ENCODE measurements at regions not wholly inside any gene's neighbourhood (a gene's known extent, or its start where the extent isn't known, plus 50 kb on each side); places are given as distances from the start of the nearest gene placed in this dataset.

GRCh38 chr6:68296126-68296525 lies 339.0 kb upstream of the ADGRB3 start:
- TF ChIP-seq SPI1 (IDR thresholded peaks at IDR 0.05; ENCODE audit: low read depth, low read length), result no peak
- TF ChIP-seq POLR2AphosphoS5 (IDR thresholded peaks at IDR 0.05; ENCODE audit: low read depth, low read length), result no peak
- no peak for TF ChIP-seq TAF1 (IDR thresholded peaks at IDR 0.05; ENCODE audit: low read depth, low read length)

Measured in GM12891 (cell line).